DMS114 treated with DMSO at 0.1 percent for 48 hours (cell line): ENCODE measurements at regions not wholly inside any gene's neighbourhood (a gene's known extent, or its start where the extent isn't known, plus 50 kb on each side); places are given as distances from the start of the nearest gene placed in this dataset.

Source experiments
- DNase-seq: peaks from one replicate; lab custom pipeline; 2025; ENCODE audit not compliant: unreplicated experiment; lab: John Stamatoyannopoulos, UW

DNA sequence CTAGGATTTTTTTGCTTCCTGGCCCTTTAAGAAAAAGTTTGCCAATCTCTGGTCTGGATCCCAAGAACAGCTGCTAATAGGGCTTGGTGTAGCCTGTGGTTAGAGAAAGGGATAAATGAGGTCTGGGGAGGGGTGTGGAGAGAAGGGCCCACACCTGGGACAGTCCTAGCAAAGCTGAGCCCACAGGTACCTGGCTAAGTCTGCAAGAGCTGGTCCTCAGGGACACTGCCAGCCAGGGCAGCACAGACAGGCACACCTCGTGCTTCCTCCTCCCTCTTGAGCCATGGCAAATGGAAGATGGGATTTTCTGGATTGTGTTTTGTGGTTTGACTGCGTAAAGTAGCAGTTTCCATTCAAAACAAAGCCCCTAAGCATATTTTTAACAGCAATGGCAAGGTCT is 217.5 kb downstream of the SOX9 start:
- no peak for DNase-seq

DNA sequence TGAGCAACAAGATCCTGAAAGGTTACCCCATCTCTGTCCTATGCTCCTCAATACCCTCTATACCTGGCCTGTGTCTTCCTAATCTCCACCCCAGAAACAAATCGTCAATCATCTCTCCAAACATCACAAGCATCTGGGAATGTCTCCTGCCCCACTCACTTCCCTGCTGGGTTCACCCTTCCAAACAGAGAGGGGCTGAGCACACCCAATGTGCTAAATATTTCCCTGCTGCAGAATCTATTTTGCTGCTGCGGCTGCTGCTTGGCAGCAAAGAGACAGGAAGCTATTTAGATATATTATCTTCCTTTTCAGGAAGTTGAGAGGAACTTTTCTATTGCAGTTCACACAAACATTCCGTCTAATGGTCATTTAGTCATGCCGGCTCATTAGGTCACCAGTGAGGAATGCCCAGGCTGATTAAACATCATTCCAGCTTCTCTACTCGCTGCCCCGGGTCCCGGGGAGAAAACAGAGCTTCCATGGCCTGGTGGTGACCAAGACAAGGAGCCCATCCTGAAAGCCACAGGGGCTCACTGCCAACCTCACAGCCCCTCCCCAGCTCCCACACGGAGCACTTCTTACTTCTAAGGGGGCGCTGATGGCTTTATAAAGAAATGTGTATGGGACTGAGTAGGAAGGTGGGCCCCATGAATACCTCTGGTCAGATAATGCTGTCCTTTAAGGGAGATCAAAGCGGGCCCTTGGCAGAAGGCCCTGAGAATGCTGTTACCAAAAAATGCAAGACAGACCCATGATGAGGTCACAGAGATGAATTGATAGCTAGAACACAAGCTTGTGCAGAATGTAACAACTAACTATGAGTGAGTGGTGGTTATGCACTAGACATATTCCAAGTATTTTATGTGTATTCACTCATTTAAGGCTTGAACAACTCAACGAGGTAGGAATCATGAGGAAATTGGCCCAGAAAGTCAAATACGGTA is 218.3 kb downstream of the SOX9 start:
- no peak for DNase-seq

DNA sequence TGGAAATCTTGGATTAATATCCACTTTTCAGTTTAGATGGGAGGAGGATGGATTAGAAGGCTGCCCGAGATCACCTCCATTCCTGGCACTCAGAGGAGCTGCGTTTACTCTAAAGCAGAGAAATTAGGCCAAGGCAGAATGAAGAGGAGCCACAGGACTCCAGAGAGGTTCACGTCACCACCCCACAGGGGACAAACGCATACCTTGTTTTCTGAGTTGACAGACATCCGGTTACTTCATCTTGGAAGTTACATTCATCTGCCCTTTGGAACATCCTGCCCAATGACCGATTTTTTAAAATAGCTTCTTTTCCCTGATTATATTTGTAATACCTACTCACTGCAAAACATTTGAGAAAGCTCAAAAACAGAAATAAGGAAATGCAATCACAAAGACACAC is 220.0 kb downstream of the SOX9 start:
- no peak for DNase-seq

DNA sequence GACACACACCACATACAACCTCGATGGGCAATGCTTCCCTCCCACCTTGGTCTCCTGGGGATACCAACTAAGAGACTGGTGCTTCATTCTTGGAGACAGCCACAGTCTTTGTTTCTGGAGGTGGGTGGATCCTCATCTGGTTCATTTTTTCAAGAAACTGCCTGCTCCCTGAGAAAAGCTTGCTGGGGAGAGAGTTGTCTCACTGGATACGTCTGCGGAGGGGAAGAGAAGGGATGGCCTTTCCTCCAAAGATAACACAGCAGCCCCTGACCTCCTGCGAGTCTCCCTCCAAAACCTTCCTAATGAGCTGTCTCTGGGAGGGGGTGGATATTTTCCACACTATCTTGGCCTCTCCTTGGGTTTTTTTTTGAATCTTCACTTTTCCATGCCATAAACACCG is 221.2 kb downstream of the SOX9 start:
- DNase-seq: no peak

DNA sequence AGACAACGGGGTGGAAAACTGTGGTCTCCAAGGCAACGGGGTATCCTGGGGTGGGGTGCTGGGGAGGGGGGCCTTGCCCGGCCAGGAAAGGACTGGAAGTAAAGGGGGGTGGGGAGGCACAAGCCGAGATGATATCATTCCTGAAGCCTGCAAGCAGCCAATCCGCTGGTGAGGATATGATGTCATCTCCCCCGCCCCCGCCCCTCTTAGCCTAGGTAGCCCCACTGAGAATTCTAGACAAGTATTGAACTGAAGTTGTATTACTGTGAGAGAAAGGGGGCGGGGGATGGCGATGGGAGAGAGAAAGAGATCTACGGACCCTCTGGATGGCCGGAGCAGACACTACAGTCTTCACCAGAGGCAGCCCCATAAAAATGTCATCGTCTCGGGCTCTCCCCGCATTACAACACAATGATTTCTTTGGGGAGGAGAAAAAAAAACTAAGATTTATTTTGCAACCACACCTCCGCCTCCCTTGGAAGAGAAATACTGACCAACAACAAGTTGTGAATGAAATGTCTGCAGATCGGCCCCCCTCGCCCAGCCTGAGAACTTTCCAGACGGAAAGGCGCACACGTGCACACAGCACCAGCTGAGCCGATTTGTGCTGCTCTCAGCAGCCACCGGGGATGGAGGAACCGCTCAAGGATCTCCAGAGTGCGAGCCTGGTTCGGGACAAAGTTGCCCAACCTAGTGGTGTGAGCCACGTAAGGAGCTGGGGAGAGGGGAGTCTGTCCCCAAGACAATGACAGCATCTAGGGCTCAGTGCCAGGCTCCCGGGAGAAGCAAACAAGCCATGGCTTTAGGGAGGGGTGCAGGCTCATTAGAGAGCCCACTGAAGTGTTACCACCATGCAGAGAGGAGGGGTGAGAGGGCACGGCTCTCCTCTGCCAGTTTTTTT is 222.1 kb downstream of the SOX9 start:
- no peak for DNase-seq

DNA sequence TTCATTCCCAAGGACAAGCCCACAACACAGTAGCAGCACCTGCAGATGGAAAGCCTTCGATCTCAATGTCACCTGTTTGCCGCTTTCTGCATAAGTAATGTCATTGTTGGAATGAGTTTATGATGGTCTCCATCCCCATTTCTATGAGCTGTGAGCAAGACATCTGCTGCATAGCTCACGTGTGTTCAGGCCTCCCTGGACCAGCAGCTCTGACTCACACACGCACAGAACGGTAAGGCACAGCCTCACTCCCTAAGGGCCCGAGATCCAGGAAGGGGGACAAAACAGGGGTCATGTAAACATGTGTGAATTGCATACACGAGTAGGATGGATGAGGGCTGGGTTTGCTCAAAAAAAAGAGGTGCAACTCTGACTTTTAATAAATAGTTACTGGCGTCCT is 223.1 kb downstream of the SOX9 start:
- no peak for DNase-seq

DNA sequence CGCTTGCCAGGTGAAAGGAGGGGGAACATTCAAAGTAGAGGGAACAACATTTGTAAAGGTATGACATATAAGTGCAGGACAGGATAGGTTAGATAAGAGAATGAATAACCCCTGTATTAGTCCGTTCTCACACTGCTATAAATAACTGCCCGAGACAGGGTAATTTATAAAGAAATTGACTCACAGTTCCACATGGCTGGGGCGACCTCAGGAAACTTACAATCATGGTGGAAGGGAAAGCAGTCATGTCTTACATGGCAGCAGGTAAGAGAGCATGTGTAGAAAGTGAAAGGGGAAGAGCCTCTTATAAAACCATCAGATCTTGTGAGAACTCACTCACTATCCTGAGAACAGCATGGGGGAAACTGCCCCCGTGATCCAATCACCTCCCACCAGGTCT is 223.8 kb downstream of the SOX9 start:
- no peak for DNase-seq

DNA sequence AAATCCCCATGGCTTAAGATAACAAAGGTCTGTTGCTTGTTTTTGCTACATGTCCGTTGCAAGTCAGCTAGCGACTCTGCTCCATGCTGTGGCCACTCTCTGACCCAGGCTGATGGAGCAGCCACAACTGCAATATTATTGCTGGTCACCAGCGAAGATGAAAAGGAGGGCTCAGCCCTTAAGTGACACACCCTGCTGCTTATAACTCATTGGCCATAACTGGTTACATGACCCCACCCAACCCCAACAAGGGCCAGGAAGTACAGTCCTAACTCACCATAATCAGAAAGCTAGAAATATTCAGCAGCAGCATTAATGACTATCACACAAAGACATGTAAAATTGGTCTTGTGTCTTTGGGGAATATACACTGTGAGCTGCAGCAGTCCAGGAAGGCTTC is 224.3 kb downstream of the SOX9 start:
- DNase-seq: no peak

DNA sequence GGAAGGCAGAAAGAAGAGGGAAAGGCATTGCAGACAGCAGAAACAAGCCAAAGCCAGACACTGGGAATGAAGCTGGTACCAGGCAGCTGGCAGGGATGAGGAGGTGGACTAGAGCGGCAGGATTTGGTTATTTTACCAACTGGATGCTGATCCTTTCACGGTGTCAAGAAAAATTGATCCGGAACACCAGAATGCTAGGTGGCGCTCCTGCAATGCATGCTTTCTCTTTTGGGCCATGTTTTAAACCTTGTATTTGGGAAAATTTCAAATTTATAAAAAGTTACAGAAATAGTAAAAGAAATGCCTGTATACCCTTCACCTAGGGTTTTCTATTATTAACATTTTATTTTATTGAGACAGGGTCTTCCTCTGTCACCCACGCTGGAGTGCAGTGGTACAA is 224.7 kb downstream of the SOX9 start:
- no peak for DNase-seq

DNA sequence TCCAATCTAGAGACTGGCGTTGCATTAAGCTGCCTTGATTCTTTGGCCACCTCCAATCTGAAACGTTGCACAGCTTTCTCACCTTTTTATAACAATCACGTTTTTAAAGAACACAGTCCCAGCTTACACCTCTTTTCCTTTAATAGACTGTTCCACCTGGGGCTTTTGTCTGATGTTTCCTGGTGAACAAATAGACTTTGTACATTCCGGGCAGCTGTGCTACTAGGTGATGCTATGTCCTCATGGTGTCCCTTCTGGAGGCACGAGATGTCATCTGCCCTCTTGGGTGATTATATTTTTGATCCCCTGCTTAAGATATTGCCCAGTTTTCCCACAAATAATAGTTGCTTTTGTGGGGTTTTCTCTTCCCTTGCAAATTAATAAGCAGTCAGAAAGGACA is 225.5 kb downstream of the SOX9 start:
- DNase-seq: no peak

DNA sequence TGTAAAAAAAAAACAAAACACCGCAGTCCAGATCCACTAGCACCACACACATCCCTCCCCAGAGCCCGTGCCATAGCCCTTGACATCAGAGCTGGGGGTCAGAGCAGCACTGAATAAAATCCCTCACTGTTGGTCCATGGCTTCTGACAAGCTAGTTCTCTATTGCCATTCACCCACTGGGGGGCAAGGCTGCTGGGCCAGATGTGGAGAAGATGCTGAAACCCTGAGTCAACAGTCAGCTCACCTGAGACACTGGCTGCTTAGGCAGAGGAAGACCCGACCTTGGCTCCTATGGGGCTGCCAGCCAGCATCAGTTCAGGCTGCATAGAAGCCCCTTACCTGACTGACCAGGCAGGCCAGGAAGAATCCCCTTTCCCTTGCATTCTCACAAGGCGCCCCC is 228.2 kb downstream of the SOX9 start:
- no peak for DNase-seq

DNA sequence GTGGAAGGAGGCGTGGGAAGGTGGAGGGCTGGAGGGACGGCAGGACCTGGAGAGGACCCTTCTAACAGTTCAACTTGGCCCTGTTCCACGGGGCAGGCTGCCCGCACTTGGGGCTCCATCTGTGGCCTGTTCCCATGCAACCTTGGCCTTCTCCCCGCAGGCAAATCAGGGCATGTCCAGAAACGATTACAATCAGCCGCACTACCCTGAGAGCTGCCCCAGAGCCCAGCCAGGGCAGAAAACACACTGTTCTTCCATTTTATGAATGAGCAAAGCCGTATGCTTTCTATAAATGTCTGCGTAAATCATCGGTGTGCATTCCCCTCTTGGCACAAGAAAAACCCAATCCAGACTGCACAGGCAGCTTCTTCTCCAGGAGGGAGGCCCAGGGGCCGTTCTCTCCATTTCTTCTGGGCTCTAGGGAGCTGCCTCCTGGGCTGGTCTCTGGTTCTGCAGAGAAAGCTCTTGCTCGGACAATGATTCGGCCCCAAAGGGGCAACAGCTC is 228.7 kb downstream of the SOX9 start:
- DNase-seq: no peak

DNA sequence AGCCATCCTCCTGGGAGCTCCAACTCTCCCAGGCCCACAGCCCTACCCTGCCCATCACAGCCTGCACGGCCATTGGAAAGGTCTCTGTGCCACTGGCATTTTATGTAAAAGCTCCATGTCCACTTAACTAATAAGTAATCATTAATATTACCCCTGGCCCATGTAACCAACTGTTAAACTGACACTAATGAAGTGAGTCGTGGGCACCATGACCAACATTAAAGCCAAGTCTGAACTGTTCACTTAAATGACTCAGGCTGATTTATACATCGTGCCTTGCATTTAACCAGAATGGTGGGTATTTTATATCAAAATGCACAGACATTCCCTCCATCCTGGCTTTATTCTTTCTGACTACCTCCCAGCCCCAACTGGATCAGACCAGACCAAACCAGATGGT is 229.3 kb downstream of the SOX9 start:
- DNase-seq: no peak

DNA sequence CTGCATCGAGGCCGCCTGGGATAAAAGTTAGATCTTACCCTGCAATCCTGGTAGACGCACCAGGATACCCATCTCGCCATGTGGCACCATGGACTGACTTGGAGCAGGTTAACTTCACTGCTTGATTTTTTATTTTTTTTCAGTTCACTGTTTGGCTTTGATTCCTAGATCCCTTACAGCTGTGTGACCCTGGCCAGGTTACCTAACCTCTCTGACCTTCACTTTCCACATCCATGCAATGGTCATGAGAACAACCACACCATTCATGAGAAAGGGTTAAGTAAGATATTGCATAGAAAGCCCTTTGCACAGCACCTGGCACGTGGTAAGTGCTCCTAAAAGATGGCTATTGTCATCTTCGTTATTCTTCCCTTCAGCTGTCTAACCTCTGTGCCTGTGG is 230.5 kb downstream of the SOX9 start:
- DNase-seq: no peak

DNA sequence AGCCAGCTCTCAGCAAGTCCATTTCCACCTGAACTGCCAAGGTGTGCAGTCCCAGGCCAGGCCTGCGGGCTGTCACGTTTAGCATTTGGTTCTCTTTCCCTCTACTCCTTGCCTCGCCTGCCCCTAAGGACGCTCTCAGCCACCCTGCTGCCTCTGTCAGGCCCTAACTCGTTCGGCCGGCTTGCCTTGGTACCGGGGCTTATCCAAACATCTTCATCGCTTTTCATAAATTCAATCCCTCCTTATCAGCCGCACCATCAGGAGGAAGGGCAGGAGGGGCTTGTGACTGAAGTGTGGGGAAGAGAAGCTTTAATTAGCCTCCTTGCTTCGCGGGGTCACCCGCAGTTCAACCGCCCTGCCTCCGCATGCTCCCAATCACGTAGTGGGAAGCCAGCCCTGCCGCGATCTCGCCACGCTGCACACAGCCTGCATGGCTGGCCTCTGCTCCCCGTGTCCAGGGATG is 231.1 kb downstream of the SOX9 start:
- DNase-seq: no peak

DNA sequence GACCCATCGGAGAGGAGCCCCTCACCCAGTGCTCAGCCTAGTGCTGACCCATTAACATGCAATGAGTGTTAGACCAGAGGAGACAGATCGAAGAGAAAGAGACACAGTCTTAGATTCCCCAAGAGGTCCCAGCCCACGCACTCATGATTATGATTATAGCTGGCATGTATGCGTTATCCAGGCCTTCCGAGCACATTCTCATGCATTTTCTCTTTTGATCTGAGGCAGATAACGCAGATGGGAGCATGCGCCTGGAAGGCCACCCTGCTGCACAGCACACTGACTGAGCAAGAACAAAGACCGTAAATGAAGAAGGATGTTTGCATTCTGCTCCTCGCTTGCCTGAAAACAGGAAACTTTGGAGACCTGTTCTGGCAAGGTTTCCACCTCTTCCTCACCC is 232.7 kb downstream of the SOX9 start:
- DNase-seq: no peak

DNA sequence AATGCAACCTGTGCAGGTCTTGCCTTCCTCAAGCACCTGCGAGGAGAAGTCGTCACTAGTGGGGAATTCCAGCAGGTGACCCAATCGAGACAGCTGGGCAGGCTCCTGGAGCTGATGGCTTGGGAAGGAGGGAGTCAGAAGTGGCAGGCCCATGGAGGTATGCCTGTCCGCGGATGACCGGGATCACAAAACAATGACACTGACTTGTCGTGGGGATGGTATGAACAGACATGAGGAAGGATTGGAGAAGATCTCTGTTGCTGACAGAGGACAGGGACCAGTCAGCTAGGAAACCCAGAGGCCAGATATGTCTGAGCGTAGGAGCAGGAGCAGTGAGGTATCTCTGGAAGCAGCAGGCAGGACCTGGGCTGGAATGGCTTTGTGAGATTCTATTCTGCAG is 233.3 kb downstream of the SOX9 start:
- DNase-seq: no peak

DNA sequence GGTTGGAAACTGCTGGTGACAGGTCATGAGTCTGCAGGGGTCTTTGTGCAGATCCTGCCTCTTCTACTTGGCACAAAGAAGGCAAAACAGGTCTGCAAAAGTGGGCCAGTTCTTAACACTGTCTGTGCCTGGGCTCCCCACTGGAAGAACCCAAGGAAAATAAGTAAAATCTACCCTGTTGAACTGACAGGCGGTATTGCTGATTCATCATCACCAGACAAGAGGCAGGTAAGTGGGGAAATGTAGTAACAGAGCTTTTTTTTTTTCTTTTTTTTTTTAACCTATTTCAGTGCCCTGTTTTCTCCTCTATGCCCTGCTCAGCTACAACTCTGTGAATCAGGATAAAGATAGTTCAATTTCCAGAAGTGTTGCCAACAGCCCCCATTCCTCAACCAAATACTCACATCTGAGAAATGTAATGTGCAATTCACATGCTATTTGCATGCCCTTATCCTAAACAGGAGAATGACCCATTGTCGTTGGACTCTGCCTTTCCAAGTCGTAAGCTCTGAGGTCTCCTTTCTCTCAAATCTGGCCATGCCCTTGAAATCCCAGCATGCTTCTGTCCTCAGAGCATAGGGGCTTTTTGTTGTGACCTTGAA is 237.0 kb downstream of the SOX9 start:
- DNase-seq: no peak

DNA sequence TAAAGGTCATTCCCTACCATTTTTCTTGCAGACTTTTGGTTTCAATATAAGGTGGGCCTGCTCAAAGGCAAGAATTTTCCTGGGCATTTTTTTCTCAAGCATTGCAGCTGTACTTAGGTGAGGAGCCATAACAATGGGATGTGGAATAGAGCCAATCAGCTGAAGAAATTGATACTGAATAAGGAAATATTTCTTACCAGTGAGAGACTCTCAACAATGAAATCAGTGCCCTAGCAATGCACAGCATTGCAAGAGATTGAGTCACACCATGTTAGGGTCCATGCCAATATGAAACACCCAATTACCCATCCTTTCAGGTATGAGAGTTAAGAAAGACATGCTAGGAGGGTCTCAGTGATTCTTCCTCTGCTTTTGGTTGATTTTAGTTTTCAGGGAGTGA is 237.6 kb downstream of the SOX9 start:
- DNase-seq: no peak

DNA sequence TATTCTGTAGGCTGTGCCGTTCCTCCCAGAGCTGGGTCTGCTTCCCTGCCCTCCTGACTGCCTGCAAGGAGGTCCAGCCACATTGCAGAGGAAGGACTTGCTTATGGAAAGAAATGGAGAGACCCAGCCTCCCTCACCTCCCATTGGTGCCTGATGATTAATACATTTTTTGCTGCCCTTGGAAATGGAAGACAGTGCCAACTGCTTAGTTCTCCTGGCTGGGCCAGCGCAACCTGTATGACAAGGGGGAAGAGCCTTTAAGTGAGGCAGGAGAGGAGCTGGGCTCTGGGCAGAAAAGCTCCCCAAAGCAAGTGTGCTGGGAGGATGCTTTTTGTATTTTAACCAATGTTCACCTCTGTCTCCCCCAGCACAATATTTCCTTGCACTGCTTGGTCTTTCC is 238.5 kb downstream of the SOX9 start:
- no peak for DNase-seq

DNA sequence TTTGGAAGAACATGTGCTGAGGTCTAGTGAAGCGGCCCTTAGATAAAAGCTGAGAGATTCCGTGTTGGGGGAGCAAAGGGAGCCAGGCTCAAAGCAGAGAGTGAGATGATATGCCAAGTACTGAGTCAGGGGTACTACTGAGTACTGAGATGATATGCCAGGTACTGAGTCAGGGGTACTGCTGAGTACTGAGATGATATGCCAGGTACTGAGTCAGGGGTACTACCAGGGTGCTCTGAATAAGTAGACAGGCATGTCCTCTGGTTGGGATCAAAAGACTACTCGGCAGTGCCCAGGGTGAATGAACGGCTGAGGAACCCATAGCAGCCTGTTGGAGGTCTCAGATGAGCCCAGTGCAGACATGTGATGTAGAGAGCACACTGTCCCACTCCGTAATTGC is 239.0 kb downstream of the SOX9 start:
- DNase-seq: no peak
